Choroid plexus epithelial cell (primary cell): ENCODE measurements at regions not wholly inside any gene's neighbourhood (a gene's known extent, or its start where the extent isn't known, plus 50 kb on each side); places are given as distances from the start of the nearest gene placed in this dataset.

ENCODE experiments used
- DNase-seq: peaks from one replicate; pipeline ENCODE4 v3.0.0-alpha.2; 2010; ENCODE audit warnings: low read depth
- H3K4me3 ChIP-seq: 2 replicates; pipeline ENCODE4 v1.5.1; 2011; ENCODE audit warnings: low read depth, mild to moderate bottlenecking, control low read depth, low read length, moderate library complexity
- CTCF ChIP-seq: conservative IDR thresholded peaks from 2 replicates; pipeline ENCODE4 v1.5.1; 2011; ENCODE audit warnings: low read depth, mild to moderate bottlenecking, control low read depth, inconsistent platforms, low read length, moderate library complexity

- TF ChIP-seq CTCF = no peak
- no peak for DNase-seq
- H3K4me3 ChIP-seq = no peak overlapping the region
These were observed 994.3 kb downstream of the PCDH17 start for GRCh38 chr13:58625703-58626389.

GRCh38 chr13:58630794-58631193 is 999.2 kb downstream of the PCDH17 start:
- no peak for DNase-seq
- TF ChIP-seq CTCF = no peak
- H3K4me3 ChIP-seq = no peak overlapping the region

GRCh38 chr13:58633226-58633625 is 1001.7 kb downstream of the PCDH17 start:
- no peak overlapping the region for H3K4me3 ChIP-seq
- no peak for TF ChIP-seq CTCF
- DNase-seq = no peak

- no peak for TF ChIP-seq CTCF
- H3K4me3 ChIP-seq = no peak overlapping the region
- DNase-seq = no peak
These were observed 1023.5 kb downstream of the PCDH17 start for GRCh38 chr13:58655086-58655485.

GRCh38 chr13:58660826-58661225 is 1029.3 kb downstream of the PCDH17 start:
- DNase-seq = no peak

GRCh38 chr13:58666331-58666730 is 1034.8 kb downstream of the PCDH17 start:
- H3K4me3 ChIP-seq = no peak overlapping the region
- no peak for TF ChIP-seq CTCF
- no peak for DNase-seq

More at GRCh38 chr13:58660826-58661225, 1029.3 kb downstream of the PCDH17 start:
- H3K4me3 ChIP-seq = no peak overlapping the region
- no peak for TF ChIP-seq CTCF

- TF ChIP-seq CTCF = no peak
- no peak overlapping the region for H3K4me3 ChIP-seq
- no peak for DNase-seq
These were observed 1035.6 kb downstream of the PCDH17 start for GRCh38 chr13:58667096-58667495.
